ENCODE measurements at regions not wholly inside any gene's neighbourhood (a gene's known extent, or its start where the extent isn't known, plus 50 kb on each side); places are given as distances from the start of the nearest gene placed in this dataset.

GRCh38 chr20:57966620-57967019, 256.8 kb upstream of the PMEPA1 start:
- DNase-seq (ENCODE audit: low spot score): no peak
- H3K9me3 Mint-ChIP-seq (ENCODE audit: low read depth): no peaks in the 10 kb centered on the region
- H3K4me1 Mint-ChIP-seq (ENCODE audit: low read depth): peaks cover 42% of the 10 kb centered on the region
- H3K4me3 Mint-ChIP-seq (ENCODE audit: unreplicated experiment): no peak overlapping the region
- H3K36me3 Mint-ChIP-seq (ENCODE audit: low read depth): no peaks in the 10 kb centered on the region
- H3K27me3 Mint-ChIP-seq (ENCODE audit: low read depth): peaks cover 2% of the 10 kb centered on the region
- H3K27ac Mint-ChIP-seq (ENCODE audit: unreplicated experiment): no peak overlapping the region
- no peak for TF ChIP-seq CTCF (IDR thresholded peaks at IDR 0.05)

- DNase-seq (ENCODE audit: low spot score): no peak
- H3K4me1 Mint-ChIP-seq (ENCODE audit: low read depth): peaks cover 42% of the 10 kb centered on the region
Measured at GRCh38 chr20:57965441-57965840, 255.6 kb upstream of the PMEPA1 start.

GRCh38 chr20:57964011-57964862, 254.4 kb upstream of the PMEPA1 start:
- Mint-ChIP-seq H3K27ac (ENCODE audit: unreplicated experiment) (peak overlapping the region; percentile 88), H3K36me3 (ENCODE audit: low read depth) (no peaks in the 10 kb centered on the region)
- no peak for TF ChIP-seq CTCF (IDR thresholded peaks at IDR 0.05)

More at GRCh38 chr20:57965441-57965840, 255.6 kb upstream of the PMEPA1 start:
- H3K36me3 Mint-ChIP-seq (ENCODE audit: low read depth): no peaks in the 10 kb centered on the region
- peaks cover 2% of the 10 kb centered on the region for H3K27me3 Mint-ChIP-seq (ENCODE audit: low read depth)
- no peaks in the 10 kb centered on the region for H3K9me3 Mint-ChIP-seq (ENCODE audit: low read depth)
- no peak overlapping the region for H3K27ac Mint-ChIP-seq (ENCODE audit: unreplicated experiment)
- no peak for TF ChIP-seq CTCF (IDR thresholded peaks at IDR 0.05)
- H3K4me3 Mint-ChIP-seq (ENCODE audit: unreplicated experiment): no peak overlapping the region

GRCh38 chr20:57960803-57961575, 251.2 kb upstream of the PMEPA1 start:
- no peak for DNase-seq (ENCODE audit: low spot score)

More at GRCh38 chr20:57964011-57964862, 254.4 kb upstream of the PMEPA1 start:
- Mint-ChIP-seq H3K4me3 (ENCODE audit: unreplicated experiment) (no peak overlapping the region), H3K9me3 (ENCODE audit: low read depth) (no peaks in the 10 kb centered on the region), H3K27me3 (ENCODE audit: low read depth) (no peaks in the 10 kb centered on the region), H3K4me1 (ENCODE audit: low read depth) (peaks cover 49% of the 10 kb centered on the region)
- no peak for DNase-seq (ENCODE audit: low spot score)

More at GRCh38 chr20:57960803-57961575, 251.2 kb upstream of the PMEPA1 start:
- Mint-ChIP-seq H3K4me1 (ENCODE audit: low read depth) (peaks cover 62% of the 10 kb centered on the region), H3K4me3 (ENCODE audit: unreplicated experiment) (no peak overlapping the region), H3K9me3 (ENCODE audit: low read depth) (no peaks in the 10 kb centered on the region), H3K27me3 (ENCODE audit: low read depth) (no peaks in the 10 kb centered on the region), H3K36me3 (ENCODE audit: low read depth) (no peaks in the 10 kb centered on the region), H3K27ac (ENCODE audit: unreplicated experiment) (no peak overlapping the region)
- no peak for TF ChIP-seq CTCF (IDR thresholded peaks at IDR 0.05)

Data from chondrocyte (in vitro differentiated cells).